SK-N-SH treated with all-trans-retinoic acid at 6 μM for 48 hours (cell line): ENCODE measurements at regions not wholly inside any gene's neighbourhood (a gene's known extent, or its start where the extent isn't known, plus 50 kb on each side); places are given as distances from the start of the nearest gene placed in this dataset.
"Not testable (repeated sequence)": the region's sequence is repeated elsewhere in the genome, so short reads cannot be mapped to it uniquely, and the experiment has no call there.

Experiments
- ATAC-seq: fragments of 200-7000 bp; cut with Tn5 transposase; 3 replicates; pipeline ENCODE4 v1.9.1; 2020; ENCODE audit warnings: mild to moderate bottlenecking, moderate library complexity
- ARNTL ChIP-seq: fragments of 450-650 bp; formaldehyde crosslinking; IDR thresholded peaks from 2 replicates; pipeline ENCODE4 v1.5.0; 2020; ENCODE audit warnings: low read depth, mild to moderate bottlenecking, moderate library complexity, borderline replicate concordance
- BACH2 ChIP-seq: fragments of 250-450 bp; sonication (Bioruptor Pico); IDR thresholded peaks from 2 replicates; pipeline ENCODE4 v1.9.0; 2021; ENCODE audit warnings: mild to moderate bottlenecking, borderline replicate concordance
- CSDC2 ChIP-seq: fragments of 250-450 bp; sonication (Bioruptor Pico); IDR thresholded peaks from 2 replicates; pipeline ENCODE4 v1.5.0; 2020; ENCODE audit warnings: mild to moderate bottlenecking, moderate library complexity
- ESRRG ChIP-seq: fragments of 250-450 bp; sonication (Bioruptor Pico); IDR thresholded peaks from 2 replicates; pipeline ENCODE4 v1.6.1; 2021; ENCODE audit warnings: mild to moderate bottlenecking
- GLIS3 ChIP-seq: fragments of 250-450 bp; sonication (Bioruptor Pico); IDR thresholded peaks from 2 replicates; pipeline ENCODE4 v1.5.0; 2020; ENCODE audit warnings: mild to moderate bottlenecking, moderate library complexity
- ISL1 ChIP-seq: fragments of 250-450 bp; sonication (Bioruptor Pico); IDR thresholded peaks from 2 replicates; pipeline ENCODE4 v2.1.2; 2022; ENCODE audit warnings: mild to moderate bottlenecking, moderate library complexity
- OSR1 ChIP-seq: fragments of 250-450 bp; sonication (Bioruptor Pico); IDR thresholded peaks from 2 replicates; pipeline ENCODE4 v1.8.0; 2022; ENCODE audit warnings: moderate library complexity, mild to moderate bottlenecking, inconsistent platforms
- POU6F1 ChIP-seq: fragments of 250-450 bp; sonication (Bioruptor Pico); IDR thresholded peaks from 2 replicates; pipeline ENCODE4 v1.8.0; 2021; ENCODE audit warnings: low read depth, mild to moderate bottlenecking, moderate library complexity, borderline replicate concordance
- PPARA ChIP-seq: fragments of 250-450 bp; sonication (Bioruptor Pico); IDR thresholded peaks from 2 replicates; pipeline ENCODE4 v1.5.0; 2020; ENCODE audit warnings: mild to moderate bottlenecking, borderline replicate concordance
- RARB ChIP-seq: fragments of 250-450 bp; sonication (Bioruptor Pico); IDR thresholded peaks from 2 replicates; pipeline ENCODE4 v1.8.0; 2021; ENCODE audit warnings: mild to moderate bottlenecking, moderate library complexity
- SNAI2 ChIP-seq: fragments of 250-450 bp; sonication (Bioruptor Pico); IDR thresholded peaks from 2 replicates; pipeline ENCODE4 v1.5.0; 2020; ENCODE audit warnings: mild to moderate bottlenecking, moderate library complexity
- TCF4 ChIP-seq: fragments of 250-450 bp; sonication (Bioruptor Pico); IDR thresholded peaks from 2 replicates; pipeline ENCODE4 v1.8.0; 2021; ENCODE audit warnings: mild to moderate bottlenecking, moderate library complexity, borderline replicate concordance
- TOX ChIP-seq: fragments of 250-450 bp; sonication (Bioruptor Pico); IDR thresholded peaks from 2 replicates; pipeline ENCODE4 v1.8.0; 2021; ENCODE audit warnings: mild to moderate bottlenecking, moderate library complexity, borderline replicate concordance
- TSHZ2 ChIP-seq: fragments of 250-450 bp; sonication (Bioruptor Pico); IDR thresholded peaks from 2 replicates; pipeline ENCODE4 v1.5.0; 2020; ENCODE audit warnings: mild to moderate bottlenecking, moderate library complexity
- ZC3H10 ChIP-seq: fragments of 250-450 bp; sonication (Bioruptor Pico); IDR thresholded peaks from 2 replicates; pipeline ENCODE4 v1.5.1; 2021; ENCODE audit warnings: mild to moderate bottlenecking, moderate library complexity
- ZFP3 ChIP-seq: fragments of 250-450 bp; sonication (Bioruptor Pico); IDR thresholded peaks from 2 replicates; pipeline ENCODE4 v1.5.0; 2020; ENCODE audit warnings: mild to moderate bottlenecking, moderate library complexity
- ZFP30 ChIP-seq: fragments of 450-650 bp; formaldehyde crosslinking; IDR thresholded peaks from 2 replicates; pipeline ENCODE4 v1.5.0; 2022; ENCODE audit warnings: mild to moderate bottlenecking, moderate library complexity
- ZNF565 ChIP-seq: fragments of 450-650 bp; formaldehyde crosslinking; conservative IDR thresholded peaks from 2 replicates; pipeline ENCODE4 v1.5.0; 2020; ENCODE audit warnings: low read depth, mild to moderate bottlenecking, moderate library complexity
- ZNF8 ChIP-seq: fragments of 450-650 bp; formaldehyde crosslinking; IDR thresholded peaks from 2 replicates; pipeline ENCODE4 v1.5.0; 2020; ENCODE audit warnings: mild to moderate bottlenecking, moderate library complexity
- TF ChIP-seq, protein P1 (sequence below): fragments of 250-450 bp; sonication (Bioruptor Pico); IDR thresholded peaks from 2 replicates; pipeline ENCODE4 v1.5.1; 2021; ENCODE audit warnings: mild to moderate bottlenecking, moderate library complexity
- TF ChIP-seq, protein P2 (sequence below): fragments of 250-450 bp; sonication (Bioruptor Pico); IDR thresholded peaks from 2 replicates; pipeline ENCODE4 v1.5.1; 2020; ENCODE audit warnings: low read depth, mild to moderate bottlenecking, moderate library complexity

DNA sequence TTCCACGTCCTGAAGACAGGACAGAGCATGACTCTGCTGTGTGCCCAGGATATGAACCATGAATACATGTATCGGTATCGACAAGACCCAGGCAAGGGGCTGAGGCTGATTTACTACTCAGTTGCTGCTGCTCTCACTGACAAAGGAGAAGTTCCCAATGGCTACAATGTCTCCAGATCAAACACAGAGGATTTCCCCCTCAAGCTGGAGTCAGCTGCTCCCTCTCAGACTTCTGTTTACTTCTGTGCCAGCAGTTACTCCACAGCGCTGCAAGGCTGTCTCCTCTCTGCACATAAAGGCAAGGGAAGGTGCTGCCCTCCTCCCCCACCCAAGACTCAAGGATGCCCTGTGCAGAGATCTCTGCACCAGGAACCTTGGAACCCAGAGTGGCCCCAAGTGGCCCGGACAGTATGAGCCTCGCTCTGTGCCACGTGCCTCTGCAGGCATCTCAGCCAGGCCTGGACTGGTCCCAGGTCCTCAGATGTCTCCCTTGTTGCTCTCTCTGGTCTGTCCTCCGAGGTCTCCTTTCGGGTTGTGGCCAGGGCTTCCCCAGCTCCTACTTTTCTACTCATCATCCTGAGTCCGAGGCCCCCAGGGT is 230.3 kb upstream of the PRSS58 start:
- ATAC-seq: no peak

DNA sequence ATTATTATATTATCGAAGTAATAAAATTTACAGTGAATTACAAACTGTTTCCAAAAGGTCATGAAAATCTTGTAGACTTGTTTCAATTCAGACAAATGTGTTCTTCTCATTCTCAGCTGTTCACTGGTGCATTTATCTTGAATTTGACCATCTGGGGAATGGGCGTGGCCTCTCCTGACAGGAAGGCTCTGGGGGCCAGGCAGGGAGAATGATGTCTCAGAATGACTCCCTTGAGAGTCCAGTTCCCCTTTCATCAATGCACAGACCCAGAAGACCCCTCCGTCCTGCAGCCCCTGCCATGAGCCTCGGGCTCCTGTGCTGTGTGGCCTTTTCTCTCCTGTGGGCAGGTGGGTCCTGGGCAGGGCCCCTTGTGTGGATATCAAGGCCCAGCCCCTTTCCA is 229.7 kb upstream of the PRSS58 start:
- ATAC-seq: not testable (repeated sequence)

More for the DNA sequence above, 230.3 kb upstream of the PRSS58 start:
- no peak for TF ChIP-seq GLIS3 (CRISPR knock-in tag)
- TF ChIP-seq ARNTL (CRISPR knock-in tag): no peak
- TF ChIP-seq TCF4 (CRISPR knock-in tag): no peak
- TF ChIP-seq ZFP30: no peak
- TF ChIP-seq CSDC2 (CRISPR knock-in tag): no peak
- no peak for TF ChIP-seq ZC3H10
- no peak for TF ChIP-seq ISL1 (CRISPR knock-in tag)
- no peak for TF ChIP-seq BACH2 (CRISPR knock-in tag)
- no peak for TF ChIP-seq TSHZ2
- TF ChIP-seq, protein P1, sequence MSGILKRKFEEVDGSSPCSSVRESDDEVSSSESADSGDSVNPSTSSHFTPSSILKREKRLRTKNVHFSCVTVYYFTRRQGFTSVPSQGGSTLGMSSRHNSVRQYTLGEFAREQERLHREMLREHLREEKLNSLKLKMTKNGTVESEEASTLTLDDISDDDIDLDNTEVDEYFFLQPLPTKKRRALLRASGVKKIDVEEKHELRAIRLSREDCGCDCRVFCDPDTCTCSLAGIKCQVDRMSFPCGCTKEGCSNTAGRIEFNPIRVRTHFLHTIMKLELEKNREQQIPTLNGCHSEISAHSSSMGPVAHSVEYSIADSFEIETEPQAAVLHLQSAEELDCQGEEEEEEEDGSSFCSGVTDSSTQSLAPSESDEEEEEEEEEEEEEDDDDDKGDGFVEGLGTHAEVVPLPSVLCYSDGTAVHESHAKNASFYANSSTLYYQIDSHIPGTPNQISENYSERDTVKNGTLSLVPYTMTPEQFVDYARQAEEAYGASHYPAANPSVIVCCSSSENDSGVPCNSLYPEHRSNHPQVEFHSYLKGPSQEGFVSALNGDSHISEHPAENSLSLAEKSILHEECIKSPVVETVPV (CRISPR knock-in tag): no peak
- TF ChIP-seq ZNF8 (CRISPR knock-in tag): no peak
- TF ChIP-seq ZNF565 (CRISPR knock-in tag): no peak
- TF ChIP-seq POU6F1 (CRISPR knock-in tag): no peak
- TF ChIP-seq PPARA (CRISPR knock-in tag): no peak

DNA sequence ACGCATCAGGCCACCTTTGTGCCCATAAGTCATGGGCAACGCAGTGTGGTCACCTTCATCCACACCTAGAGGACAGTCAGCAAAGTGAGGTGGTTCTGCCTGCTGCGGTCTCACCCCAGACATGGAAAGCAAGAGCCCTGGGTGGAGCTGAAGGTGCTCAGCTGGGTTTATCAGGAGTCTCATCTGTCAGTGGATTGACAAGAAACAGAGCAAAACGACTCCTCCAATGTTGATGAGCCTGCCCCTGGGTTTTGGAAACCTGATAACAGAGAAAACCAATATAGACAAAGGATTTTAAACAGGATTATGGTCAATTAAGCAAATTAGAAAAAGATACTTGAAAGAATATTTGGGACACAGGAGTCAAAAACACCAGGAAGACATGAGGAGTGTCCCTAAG is 229.3 kb upstream of the PRSS58 start:
- ATAC-seq: no peak
- TF ChIP-seq RARB (CRISPR knock-in tag) (no peak), ZFP30 (no peak), OSR1 (CRISPR knock-in tag) (no peak), POU6F1 (CRISPR knock-in tag) (no peak), SNAI2 (CRISPR knock-in tag) (no peak), TCF4 (CRISPR knock-in tag) (no peak), BACH2 (CRISPR knock-in tag) (no peak), ZNF8 (CRISPR knock-in tag) (no peak), ESRRG (CRISPR knock-in tag) (no peak), TOX (CRISPR knock-in tag) (no peak), GLIS3 (CRISPR knock-in tag) (no peak), CSDC2 (CRISPR knock-in tag) (no peak), ARNTL (CRISPR knock-in tag) (no peak), ZC3H10 (no peak), ZFP3 (CRISPR knock-in tag) (no peak)
- TF ChIP-seq, protein P1 (CRISPR knock-in tag): no peak
- TF ChIP-seq, protein P2, sequence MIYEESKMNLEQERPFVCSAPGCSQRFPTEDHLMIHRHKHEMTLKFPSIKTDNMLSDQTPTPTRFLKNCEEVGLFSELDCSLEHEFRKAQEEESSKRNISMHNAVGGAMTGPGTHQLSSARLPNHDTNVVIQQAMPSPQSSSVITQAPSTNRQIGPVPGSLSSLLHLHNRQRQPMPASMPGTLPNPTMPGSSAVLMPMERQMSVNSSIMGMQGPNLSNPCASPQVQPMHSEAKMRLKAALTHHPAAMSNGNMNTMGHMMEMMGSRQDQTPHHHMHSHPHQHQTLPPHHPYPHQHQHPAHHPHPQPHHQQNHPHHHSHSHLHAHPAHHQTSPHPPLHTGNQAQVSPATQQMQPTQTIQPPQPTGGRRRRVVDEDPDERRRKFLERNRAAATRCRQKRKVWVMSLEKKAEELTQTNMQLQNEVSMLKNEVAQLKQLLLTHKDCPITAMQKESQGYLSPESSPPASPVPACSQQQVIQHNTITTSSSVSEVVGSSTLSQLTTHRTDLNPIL (CRISPR knock-in tag): no peak
- TF ChIP-seq, all 23 proteins: peak for 0
